Cerebellar cortex (tissue), 1 donor: ENCODE measurements at regions not wholly inside any gene's neighbourhood (a gene's known extent, or its start where the extent isn't known, plus 50 kb on each side); places are given as distances from the start of the nearest gene placed in this dataset.
"Not testable (repeated sequence)": the region's sequence is repeated elsewhere in the genome, so short reads cannot be mapped to it uniquely, and the experiment has no call there.

ENCODE experiments used
- DNase-seq: peaks from one replicate; pipeline ENCODE4 v3.0.0-alpha.2; 2015; ENCODE audit warnings: low spot score

GRCh38 chr7:52352013-52352981 is 683.1 kb upstream of the POM121L12 start:
- DNase-seq = no peak

GRCh38 chr7:52344015-52344414 is 691.4 kb upstream of the POM121L12 start:
- no peak for DNase-seq

- no peak for DNase-seq
Measured at GRCh38 chr7:52340067-52340466, 695.4 kb upstream of the POM121L12 start.

GRCh38 chr7:52328328-52328727 is 707.1 kb upstream of the POM121L12 start:
- DNase-seq = not testable (repeated sequence)

- DNase-seq = no peak
Measured at GRCh38 chr7:52325237-52325636, 710.2 kb upstream of the POM121L12 start.

GRCh38 chr7:52323202-52323746 is 712.2 kb upstream of the POM121L12 start:
- no peak for DNase-seq

- no peak for DNase-seq
Measured at GRCh38 chr7:52320610-52321009, 714.8 kb upstream of the POM121L12 start.

- DNase-seq = no peak
Measured at GRCh38 chr7:52317921-52318320, 717.5 kb upstream of the POM121L12 start.

GRCh38 chr7:52311886-52312285 is 723.5 kb upstream of the POM121L12 start:
- DNase-seq = no peak

- no peak for DNase-seq
Measured at GRCh38 chr7:52309631-52310030, 725.8 kb upstream of the POM121L12 start.

- no peak for DNase-seq
Measured at GRCh38 chr7:52302765-52303520, 732.5 kb upstream of the POM121L12 start.

- no peak for DNase-seq
Measured at GRCh38 chr7:52297128-52297527, 738.3 kb upstream of the POM121L12 start.

GRCh38 chr7:52294942-52295341 is 740.5 kb upstream of the POM121L12 start:
- no peak for DNase-seq

GRCh38 chr7:52289247-52289646 is 746.2 kb upstream of the POM121L12 start:
- no peak for DNase-seq

- no peak for DNase-seq
Measured at GRCh38 chr7:52287698-52288097, 747.7 kb upstream of the POM121L12 start.

GRCh38 chr7:52285689-52286088 is 749.7 kb upstream of the POM121L12 start:
- no peak for DNase-seq

- no peak for DNase-seq
Measured at GRCh38 chr7:52283335-52283734, 752.1 kb upstream of the POM121L12 start.

GRCh38 chr7:52273685-52274610 is 761.5 kb upstream of the POM121L12 start:
- DNase-seq = no peak

- no peak for DNase-seq
Measured at GRCh38 chr7:52271703-52272102, 763.7 kb upstream of the POM121L12 start.

- no peak for DNase-seq
Measured at GRCh38 chr7:52270301-52270700, 765.1 kb upstream of the POM121L12 start.

GRCh38 chr7:52269669-52270068 is 765.8 kb upstream of the POM121L12 start:
- DNase-seq = no peak

GRCh38 chr7:52261057-52261456 is 774.4 kb upstream of the POM121L12 start:
- no peak for DNase-seq
